Stomach (tissue), 8 donors: ENCODE measurements at regions not wholly inside any gene's neighbourhood (a gene's known extent, or its start where the extent isn't known, plus 50 kb on each side); places are given as distances from the start of the nearest gene placed in this dataset.

ENCODE experiments used
- DNase-seq, 2 donors: peaks; one replicate each; pipeline versions ENCODE4 v3.0.0 to v3.0.0-alpha.2; 2013 to 2019
- H3K27ac ChIP-seq, 5 donors: fragments of 200-600 bp in 4 of 5; sonication (generic) in 4 of 5; one replicate each; pipeline ENCODE4 v1.5.1; 2013 to 2019; ENCODE audit warnings: mild to moderate bottlenecking in 1 of 5, moderate library complexity in 1 of 5
- H3K27me3 ChIP-seq, 3 donors: fragments of 200-600 bp; sonication (generic); one replicate each; pipeline ENCODE4 v1.5.1; 2017 to 2019; ENCODE audit warnings: mixed run types in 1 of 3
- H3K36me3 ChIP-seq, 4 donors: fragments of 200-600 bp; sonication (generic); 1 replicate in 3 of 4; 2 replicates in 1 of 4; pipeline ENCODE4 v1.5.1; 2016 to 2019
- H3K4me1 ChIP-seq, 4 donors: fragments of 200-600 bp; sonication (generic); one replicate each; pipeline ENCODE4 v1.5.1; 2016 to 2019
- H3K4me3 ChIP-seq, 4 donors: fragments of 200-600 bp; sonication (generic) in 3 of 4; one replicate each; pipeline ENCODE4 v1.5.1; 2016 to 2019; ENCODE audit warnings: mild to moderate bottlenecking in 1 of 4
- H3K9me3 ChIP-seq, 4 donors: fragments of 200-600 bp; sonication (generic); one replicate each; pipeline ENCODE4 v1.5.1; 2016 to 2019
- EP300 ChIP-seq: sonication (generic); formaldehyde crosslinking; IDR thresholded peaks from one replicate; pipeline ENCODE4 v1.6.1; 2017; ENCODE audit warnings: antibody characterized with exemption
- POLR2A ChIP-seq, 4 donors: fragments of 450-650 bp; IDR thresholded peaks; one replicate each; pipeline ENCODE4 v1.6.1; 2016; ENCODE audit warnings: antibody characterized with exemption in 4 of 4, control low read depth in 2 of 4, mild to moderate bottlenecking in 1 of 4, moderate library complexity in 1 of 4
- POLR2AphosphoS5 ChIP-seq, 3 donors: sonication (generic); formaldehyde crosslinking; IDR thresholded peaks; one replicate each; pipeline ENCODE4 v1.6.1; 2016; ENCODE audit warnings: antibody characterized with exemption in 3 of 3
- WGBS, 5 donors: extraction: QIAGEN DNeasy Blood & Tissue Kit in 3 of 5; methylation state at CpG; one replicate each; pipeline versions ENCODE4 v1.1.5 to v1.1.7; 2013 to 2018; 5-methylcytosine and 5-hydroxymethylcytosine counted together
- intact Hi-C: fragments of 100-400 bp; cut with DNase I; formaldehyde crosslinking; loops from one replicate; pipeline ENCODE4 v1.15.1; 2023; ENCODE audit warnings: low total_unique reads
- TF ChIP-seq, protein P1 (sequence below), 7 experiments: fragments of 450-650 bp in 4 of 7; fragments of 200-600 bp in 3 of 7; sonication (generic) in 3 of 7; IDR thresholded peaks; one replicate each; pipeline ENCODE4 v1.5.1; 2016 to 2019; ENCODE audit warnings: antibody characterized with exemption in 7 of 7, control low read depth in 2 of 7, mild to moderate bottlenecking in 1 of 7
- donor health status: healthy with polysubstance abuse.
- donor health status: Bipolar disorder and iron deficiency.
- donor health status: healthy.

DNA sequence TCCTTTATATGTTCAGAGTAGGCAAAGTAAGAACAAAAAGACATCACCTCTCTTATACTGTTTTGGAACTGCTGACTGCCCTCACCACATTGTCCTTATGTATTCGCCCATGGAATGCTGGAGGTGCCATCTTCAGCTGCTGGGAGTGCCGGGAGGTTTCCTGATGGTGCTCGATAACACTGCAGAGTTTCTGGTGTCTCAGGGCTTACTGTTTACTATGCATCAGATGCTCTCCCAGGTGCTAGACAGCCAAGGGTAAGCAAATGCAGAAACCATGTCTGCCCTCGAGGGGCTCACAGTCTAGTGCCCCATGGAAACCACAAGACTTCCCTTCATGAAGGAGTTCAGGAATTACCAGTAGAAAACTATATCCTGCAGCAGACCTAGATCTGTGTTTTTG is 70.1 kb upstream of the SMIM23 start:
- no peak for TF ChIP-seq EP300
- no peak for TF ChIP-seq POLR2AphosphoS5 (IDR thresholded peaks at IDR 0.05)
- TF ChIP-seq, protein P1, sequence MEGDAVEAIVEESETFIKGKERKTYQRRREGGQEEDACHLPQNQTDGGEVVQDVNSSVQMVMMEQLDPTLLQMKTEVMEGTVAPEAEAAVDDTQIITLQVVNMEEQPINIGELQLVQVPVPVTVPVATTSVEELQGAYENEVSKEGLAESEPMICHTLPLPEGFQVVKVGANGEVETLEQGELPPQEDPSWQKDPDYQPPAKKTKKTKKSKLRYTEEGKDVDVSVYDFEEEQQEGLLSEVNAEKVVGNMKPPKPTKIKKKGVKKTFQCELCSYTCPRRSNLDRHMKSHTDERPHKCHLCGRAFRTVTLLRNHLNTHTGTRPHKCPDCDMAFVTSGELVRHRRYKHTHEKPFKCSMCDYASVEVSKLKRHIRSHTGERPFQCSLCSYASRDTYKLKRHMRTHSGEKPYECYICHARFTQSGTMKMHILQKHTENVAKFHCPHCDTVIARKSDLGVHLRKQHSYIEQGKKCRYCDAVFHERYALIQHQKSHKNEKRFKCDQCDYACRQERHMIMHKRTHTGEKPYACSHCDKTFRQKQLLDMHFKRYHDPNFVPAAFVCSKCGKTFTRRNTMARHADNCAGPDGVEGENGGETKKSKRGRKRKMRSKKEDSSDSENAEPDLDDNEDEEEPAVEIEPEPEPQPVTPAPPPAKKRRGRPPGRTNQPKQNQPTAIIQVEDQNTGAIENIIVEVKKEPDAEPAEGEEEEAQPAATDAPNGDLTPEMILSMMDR (IDR thresholded peaks at IDR 0.05) = no peak
- TF ChIP-seq POLR2A (IDR thresholded peaks at IDR 0.05) = no peak
- Histone ChIP-seq H3K27me3 (peaks cover 0 to 10% (median 4%) of the 10 kb centered on the region in 3 donors), H3K9me3 (no peaks in the 10 kb centered on the region), H3K4me3 (no peak overlapping the region), H3K36me3 (no peaks in the 10 kb centered on the region), H3K27ac (no peak overlapping the region), H3K4me1 (no peaks in the 10 kb centered on the region)
- DNase-seq = no peak
- intact Hi-C loops = no loop called here
- 75 to 92% (median 76%) methylated on average over 4 of the region's 4 CpGs for WGBS, 5 donors

DNA sequence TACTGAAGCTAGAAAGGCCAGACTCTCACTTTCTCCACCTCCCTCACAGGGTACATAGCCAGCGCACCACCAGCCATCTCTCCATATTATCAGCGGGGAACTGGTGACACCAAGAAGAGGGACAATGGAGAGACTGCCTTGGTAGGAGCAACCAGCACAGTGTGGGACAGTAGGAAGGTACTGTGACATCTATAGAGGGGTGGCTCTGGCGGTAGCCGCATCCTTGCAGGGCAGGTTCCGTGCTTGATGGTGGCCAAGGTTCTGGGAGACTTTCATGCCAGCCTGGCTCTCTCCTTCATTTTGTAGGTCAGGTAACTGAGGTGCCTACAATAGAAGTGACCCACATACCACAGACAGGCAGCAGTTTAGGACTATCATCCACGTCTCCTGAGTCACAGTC is 65.5 kb upstream of the SMIM23 start:
- Histone ChIP-seq H3K27ac (no peak overlapping the region), H3K36me3 (no peaks in the 10 kb centered on the region), H3K4me1 (no peaks in the 10 kb centered on the region), H3K4me3 (no peak overlapping the region), H3K9me3 (no peaks in the 10 kb centered on the region), H3K27me3 (peaks cover 0 to 14% (median 8%) of the 10 kb centered on the region in 3 donors)
- 69 to 89% (median 74%) methylated on average over 4 to 6 of the region's 6 CpGs for WGBS, 5 donors
- no peak for DNase-seq
- intact Hi-C loops = no loop called here
- TF ChIP-seq POLR2A (IDR thresholded peaks at IDR 0.05) = no peak
- TF ChIP-seq EP300 = no peak
- TF ChIP-seq, protein P1 (IDR thresholded peaks at IDR 0.05) = no peak
- no peak for TF ChIP-seq POLR2AphosphoS5 (IDR thresholded peaks at IDR 0.05)

DNA sequence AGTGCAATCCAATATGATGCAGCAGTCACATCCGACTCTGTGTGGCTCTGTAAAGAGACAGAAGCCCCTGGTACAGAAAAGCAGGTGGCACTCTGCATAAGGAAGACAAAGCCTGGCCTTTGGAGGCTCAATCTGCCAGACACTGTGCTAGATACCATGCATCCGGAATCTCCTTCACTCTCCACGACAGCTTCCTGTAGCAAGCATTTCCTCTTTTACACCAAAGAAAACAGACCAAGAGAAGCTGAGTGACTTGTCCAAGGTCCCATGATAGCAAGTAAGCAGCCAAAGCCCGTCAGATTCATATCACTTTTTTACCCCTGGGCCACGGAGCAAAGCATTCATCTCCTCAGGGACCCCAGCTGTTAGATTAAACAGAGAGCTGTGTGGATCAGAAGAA is 64.2 kb upstream of the SMIM23 start:
- TF ChIP-seq, protein P1 (IDR thresholded peaks at IDR 0.05) = no peak
- TF ChIP-seq POLR2A (IDR thresholded peaks at IDR 0.05) = no peak
- no peak for TF ChIP-seq EP300
- TF ChIP-seq POLR2AphosphoS5 (IDR thresholded peaks at IDR 0.05) = no peak
- DNase-seq = no peak
- 37 to 47% (median 40%) methylated on average over 5 of the region's 5 CpGs for WGBS, 5 donors

DNA sequence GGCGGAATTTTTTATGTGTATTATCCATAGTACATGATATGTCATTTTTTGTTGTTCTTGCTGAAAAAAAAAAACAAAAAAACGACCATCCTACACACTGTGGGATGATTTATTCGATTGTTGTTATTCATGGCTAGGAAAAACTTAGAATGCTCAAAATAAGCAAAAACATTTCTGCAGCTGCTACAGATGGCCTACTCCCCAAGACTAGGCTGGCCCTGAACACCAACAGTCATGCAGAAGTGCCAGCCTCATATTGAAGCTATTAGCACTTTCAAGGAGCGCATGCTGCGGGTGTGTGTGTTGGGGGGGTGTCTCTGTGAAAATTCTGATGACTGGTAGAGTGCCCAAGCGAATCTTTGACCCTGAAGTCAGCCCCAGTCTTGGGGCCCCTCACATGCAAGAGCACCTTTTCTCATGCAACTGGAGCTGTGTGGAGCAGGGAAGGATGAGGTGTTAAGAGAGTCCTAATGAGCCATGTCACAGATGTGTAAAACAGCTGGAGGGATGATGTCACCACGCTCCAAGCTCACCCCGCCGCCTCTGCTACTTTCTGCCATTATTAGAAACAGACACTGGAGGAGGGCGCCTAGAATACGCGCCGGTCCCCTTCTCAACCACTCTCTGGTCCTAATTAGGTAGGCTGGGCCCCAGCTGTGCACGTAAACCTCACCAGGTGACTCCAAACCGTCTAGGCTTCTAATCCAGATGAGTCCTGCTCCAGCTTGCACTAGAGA is 61.0 kb upstream of the SMIM23 start:
- H3K27ac ChIP-seq = no peak overlapping the region
- H3K4me3 ChIP-seq = no peak overlapping the region
- H3K27me3 ChIP-seq = peaks cover 0 to 8% (median 7%) of the 10 kb centered on the region in 3 donors
- no peaks in the 10 kb centered on the region for H3K36me3 ChIP-seq
- DNase-seq = no peak
- TF ChIP-seq POLR2AphosphoS5 (IDR thresholded peaks at IDR 0.05) = no peak
- no peak for TF ChIP-seq POLR2A (IDR thresholded peaks at IDR 0.05)
- TF ChIP-seq EP300 = no peak
- TF ChIP-seq, protein P1 (IDR thresholded peaks at IDR 0.05) = no peak
- intact Hi-C loops = no loop called here
- peaks cover 0 to 28% (median 20%) of the 10 kb centered on the region in 4 donors for H3K9me3 ChIP-seq
- 62 to 77% (median 65%) methylated on average over 15 of the region's 15 CpGs for WGBS, 5 donors
- H3K4me1 ChIP-seq = no peaks in the 10 kb centered on the region

More for the DNA sequence above, 64.2 kb upstream of the SMIM23 start:
- H3K9me3 ChIP-seq = peaks cover 0 to 10% (median 6%) of the 10 kb centered on the region in 4 donors
- intact Hi-C loops = no loop called here
- no peaks in the 10 kb centered on the region for H3K4me1 ChIP-seq
- H3K27ac ChIP-seq = no peak overlapping the region
- no peaks in the 10 kb centered on the region for H3K36me3 ChIP-seq
- H3K27me3 ChIP-seq = peaks cover 0 to 14% (median 8%) of the 10 kb centered on the region in 3 donors
- H3K4me3 ChIP-seq = no peak overlapping the region
